Colonic mucosa (tissue), 4 donors: ENCODE measurements at regions not wholly inside any gene's neighbourhood (a gene's known extent, or its start where the extent isn't known, plus 50 kb on each side); places are given as distances from the start of the nearest gene placed in this dataset.

Experiments
- DNase-seq: peaks from one replicate; pipeline ENCODE4 v3.0.0-alpha.2; 2020
- H3K27ac ChIP-seq: fragments of 200-600 bp; one replicate; pipeline ENCODE4 v1.8.0; 2021
- H3K27me3 ChIP-seq: fragments of 200-600 bp; one replicate; pipeline ENCODE4 v1.8.0; 2021
- H3K36me3 ChIP-seq: fragments of 200-600 bp; one replicate; pipeline ENCODE4 v1.8.0; 2021
- H3K4me1 ChIP-seq: fragments of 200-600 bp; one replicate; pipeline ENCODE4 v1.8.0; 2021; ENCODE audit warnings: mild to moderate bottlenecking
- H3K4me3 ChIP-seq: fragments of 200-600 bp; one replicate; pipeline ENCODE4 v1.8.0; 2021
- H3K9ac ChIP-seq, 2 donors: one replicate each; pipeline ENCODE4 v1.7.0; 2013; ENCODE audit warnings: control low read depth in 2 of 2, low read depth in 2 of 2, low read length in 2 of 2
- H3K9me3 ChIP-seq: fragments of 200-600 bp; one replicate; pipeline ENCODE4 v1.8.0; 2021
- intact Hi-C: fragments of 100-400 bp; cut with DNase I; formaldehyde crosslinking; loops from one replicate; pipeline ENCODE4 v1.14.1; 2022
- TF ChIP-seq, protein P1 (sequence below): fragments of 200-600 bp; IDR thresholded peaks from one replicate; pipeline ENCODE4 v1.8.0; 2022; ENCODE audit warnings: antibody characterized with exemption, mild to moderate bottlenecking
- donor health status: healthy.
- donor health status: DM: no; HTN: no; CAD: no.
- donor health status: DM: no; HTN: no; CAD: no.

GRCh38 chr3:28132941-28133340 is 108.5 kb upstream of the CMC1 start:
- Histone ChIP-seq H3K9me3 (no peaks in the 10 kb centered on the region), H3K9ac (no peak overlapping the region), H3K4me1 (no peaks in the 10 kb centered on the region), H3K36me3 (no peaks in the 10 kb centered on the region), H3K27ac (no peak overlapping the region), H3K4me3 (no peak overlapping the region), H3K27me3 (no peaks in the 10 kb centered on the region)
- TF ChIP-seq, protein P1, sequence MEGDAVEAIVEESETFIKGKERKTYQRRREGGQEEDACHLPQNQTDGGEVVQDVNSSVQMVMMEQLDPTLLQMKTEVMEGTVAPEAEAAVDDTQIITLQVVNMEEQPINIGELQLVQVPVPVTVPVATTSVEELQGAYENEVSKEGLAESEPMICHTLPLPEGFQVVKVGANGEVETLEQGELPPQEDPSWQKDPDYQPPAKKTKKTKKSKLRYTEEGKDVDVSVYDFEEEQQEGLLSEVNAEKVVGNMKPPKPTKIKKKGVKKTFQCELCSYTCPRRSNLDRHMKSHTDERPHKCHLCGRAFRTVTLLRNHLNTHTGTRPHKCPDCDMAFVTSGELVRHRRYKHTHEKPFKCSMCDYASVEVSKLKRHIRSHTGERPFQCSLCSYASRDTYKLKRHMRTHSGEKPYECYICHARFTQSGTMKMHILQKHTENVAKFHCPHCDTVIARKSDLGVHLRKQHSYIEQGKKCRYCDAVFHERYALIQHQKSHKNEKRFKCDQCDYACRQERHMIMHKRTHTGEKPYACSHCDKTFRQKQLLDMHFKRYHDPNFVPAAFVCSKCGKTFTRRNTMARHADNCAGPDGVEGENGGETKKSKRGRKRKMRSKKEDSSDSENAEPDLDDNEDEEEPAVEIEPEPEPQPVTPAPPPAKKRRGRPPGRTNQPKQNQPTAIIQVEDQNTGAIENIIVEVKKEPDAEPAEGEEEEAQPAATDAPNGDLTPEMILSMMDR, result no peak
- DNase-seq, result no peak
- intact Hi-C loops, result no loop called here

GRCh38 chr3:28134198-28134597 is 107.2 kb upstream of the CMC1 start:
- no peaks in the 10 kb centered on the region for H3K9me3 ChIP-seq
- DNase-seq, result no peak
- H3K27ac ChIP-seq, result peak overlapping the region; percentile 13
- H3K36me3 ChIP-seq, result no peaks in the 10 kb centered on the region
- H3K4me3 ChIP-seq, result no peak overlapping the region
- intact Hi-C loops, result no loop called here
- H3K27me3 ChIP-seq, result no peaks in the 10 kb centered on the region
- H3K4me1 ChIP-seq, result no peaks in the 10 kb centered on the region
- H3K9ac ChIP-seq, result no peak overlapping the region
- TF ChIP-seq, protein P1, result no peak

DNA sequence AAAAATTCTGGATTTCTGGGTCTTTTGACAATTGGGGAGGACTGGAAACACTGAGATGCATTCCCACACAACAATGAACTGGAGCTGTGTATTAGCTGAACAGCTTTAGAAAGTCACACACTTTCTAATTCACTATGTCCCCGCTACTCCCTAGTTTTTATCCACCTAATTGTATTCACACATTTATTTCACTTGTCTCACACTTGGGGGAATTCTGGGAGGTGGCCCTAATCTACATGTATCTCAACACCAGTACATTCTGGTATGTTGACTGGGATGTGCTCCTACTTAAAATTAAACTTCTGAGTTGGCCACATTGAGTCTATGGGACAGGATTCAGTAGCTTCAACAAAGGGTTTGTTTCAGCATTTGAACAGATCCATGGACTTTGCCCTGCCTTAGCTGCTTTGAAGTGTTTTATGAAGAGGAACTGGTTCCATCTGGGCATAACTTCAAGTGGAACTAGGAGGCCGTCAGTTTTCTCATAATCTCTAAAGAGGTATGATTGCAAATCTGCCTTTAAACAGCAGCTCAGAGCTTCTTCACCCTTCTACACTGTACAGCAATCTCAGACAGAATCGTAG is 106.5 kb upstream of the CMC1 start:
- DNase-seq, result peak; percentile 78
- Histone ChIP-seq H3K9me3 (no peaks in the 10 kb centered on the region), H3K27me3 (no peaks in the 10 kb centered on the region), H3K4me1 (no peaks in the 10 kb centered on the region), H3K4me3 (no peak overlapping the region), H3K36me3 (no peaks in the 10 kb centered on the region), H3K27ac (peak overlapping the region; percentile 13), H3K9ac (no peak overlapping the region)
- intact Hi-C loops, result no loop called here
- TF ChIP-seq, protein P1, result no peak

- H3K9ac ChIP-seq, result no peak overlapping the region
- intact Hi-C loops, result no loop called here
Measured at GRCh38 chr3:28136607-28137216, 104.7 kb upstream of the CMC1 start.

GRCh38 chr3:28138043-28138610 is 103.3 kb upstream of the CMC1 start:
- TF ChIP-seq, protein P1, result no peak
- Histone ChIP-seq H3K27me3 (no peaks in the 10 kb centered on the region), H3K4me1 (no peaks in the 10 kb centered on the region), H3K27ac (no peak overlapping the region), H3K9me3 (no peaks in the 10 kb centered on the region), H3K9ac (no peak overlapping the region), H3K4me3 (no peak overlapping the region), H3K36me3 (no peaks in the 10 kb centered on the region)
- intact Hi-C loops, result no loop called here
- no peak for DNase-seq

More at GRCh38 chr3:28136607-28137216, 104.7 kb upstream of the CMC1 start:
- TF ChIP-seq, protein P1, result no peak
- DNase-seq, result no peak
- no peak overlapping the region for H3K27ac ChIP-seq
- no peaks in the 10 kb centered on the region for H3K9me3 ChIP-seq
- no peaks in the 10 kb centered on the region for H3K36me3 ChIP-seq
- H3K27me3 ChIP-seq, result no peaks in the 10 kb centered on the region
- H3K4me3 ChIP-seq, result no peak overlapping the region
- H3K4me1 ChIP-seq, result no peaks in the 10 kb centered on the region
